Inflammatory macrophage (primary cell): ENCODE measurements at regions not wholly inside any gene's neighbourhood (a gene's known extent, or its start where the extent isn't known, plus 50 kb on each side); places are given as distances from the start of the nearest gene placed in this dataset.
"Not testable (repeated sequence)": the region's sequence is repeated elsewhere in the genome, so short reads cannot be mapped to it uniquely, and the experiment has no call there.

Experiments used
- DNase-seq, 2 donors: peaks; one replicate each; pipeline ENCODE4 v3.0.0-alpha.2; 2020 to 2022

- DNase-seq = no peak
These were observed 180.7 kb downstream of the ZC3H11B start for GRCh38 chr1:219432191-219432606.

GRCh38 chr1:219430419-219430818 lies 182.5 kb downstream of the ZC3H11B start:
- no peak for DNase-seq

GRCh38 chr1:219428651-219429050 lies 184.3 kb downstream of the ZC3H11B start:
- DNase-seq = no peak

GRCh38 chr1:219427989-219428388 lies 184.9 kb downstream of the ZC3H11B start:
- DNase-seq = no peak

GRCh38 chr1:219427403-219427802 lies 185.5 kb downstream of the ZC3H11B start:
- DNase-seq = no peak

GRCh38 chr1:219422811-219423598 lies 189.9 kb downstream of the ZC3H11B start:
- no peak for DNase-seq

- DNase-seq = no peak
These were observed 192.0 kb downstream of the ZC3H11B start for GRCh38 chr1:219420913-219421312.

- no peak for DNase-seq
These were observed 193.0 kb downstream of the ZC3H11B start for GRCh38 chr1:219419860-219420259.

- DNase-seq = no peak
These were observed 193.8 kb downstream of the ZC3H11B start for GRCh38 chr1:219419065-219419464.

GRCh38 chr1:219417610-219418009 lies 195.3 kb downstream of the ZC3H11B start:
- DNase-seq = no peak

- DNase-seq = peak; percentile 68 to 69
These were observed 196.2 kb downstream of the ZC3H11B start for GRCh38 chr1:219416598-219417238.

- no peak for DNase-seq
These were observed 197.0 kb downstream of the ZC3H11B start for GRCh38 chr1:219415915-219416314.

- DNase-seq = no peak
These were observed 197.5 kb downstream of the ZC3H11B start for GRCh38 chr1:219415433-219415832.

GRCh38 chr1:219414250-219414649 lies 198.7 kb downstream of the ZC3H11B start:
- no peak for DNase-seq

GRCh38 chr1:219413536-219413935 lies 199.4 kb downstream of the ZC3H11B start:
- DNase-seq = no peak

GRCh38 chr1:219412772-219413171 lies 200.1 kb downstream of the ZC3H11B start:
- no peak for DNase-seq

- not testable (repeated sequence) for DNase-seq
These were observed 202.2 kb downstream of the ZC3H11B start for GRCh38 chr1:219410721-219411120.

GRCh38 chr1:219405531-219406331 lies 207.2 kb downstream of the ZC3H11B start:
- no peak for DNase-seq

GRCh38 chr1:219404629-219405028 lies 208.3 kb downstream of the ZC3H11B start:
- DNase-seq = no peak

GRCh38 chr1:219402925-219403324 lies 210.0 kb downstream of the ZC3H11B start:
- DNase-seq = no peak

GRCh38 chr1:219401724-219402625 lies 210.9 kb downstream of the ZC3H11B start:
- no peak for DNase-seq

GRCh38 chr1:219399446-219399845 lies 213.5 kb downstream of the ZC3H11B start:
- no peak for DNase-seq
